Right lobe of liver (tissue), 4 donors: ENCODE measurements at regions not wholly inside any gene's neighbourhood (a gene's known extent, or its start where the extent isn't known, plus 50 kb on each side); places are given as distances from the start of the nearest gene placed in this dataset.

ENCODE experiments used
- CTCF ChIP-seq, 4 donors: fragments of 200-600 bp in 3 of 4; fragments of 450-650 bp in 1 of 4; IDR thresholded peaks; one replicate each; pipeline versions ENCODE4 v1.5.1 to v1.8.0; 2016 to 2022; ENCODE audit warnings: antibody characterized with exemption in 4 of 4, mild to moderate bottlenecking in 2 of 4
- POLR2A ChIP-seq: fragments of 450-650 bp; IDR thresholded peaks from one replicate; pipeline ENCODE4 v1.6.1; 2017; ENCODE audit warnings: antibody characterized with exemption, mild to moderate bottlenecking
- donor health status: DM: no; HTN: no; CAD: no.
- donor health status: DM: no; HTN: no; CAD: no.
- donor health status: DM: no; HTN: yes; CAD: no.

- TF ChIP-seq CTCF (IDR thresholded peaks at IDR 0.05) (no peak), POLR2A (no peak)
Measured at GRCh38 chr17:63185420-63185819, 219.4 kb downstream of the TANC2 start.
